ENCODE measurements at regions not wholly inside any gene's neighbourhood (a gene's known extent, or its start where the extent isn't known, plus 50 kb on each side); places are given as distances from the start of the nearest gene placed in this dataset.

DNA sequence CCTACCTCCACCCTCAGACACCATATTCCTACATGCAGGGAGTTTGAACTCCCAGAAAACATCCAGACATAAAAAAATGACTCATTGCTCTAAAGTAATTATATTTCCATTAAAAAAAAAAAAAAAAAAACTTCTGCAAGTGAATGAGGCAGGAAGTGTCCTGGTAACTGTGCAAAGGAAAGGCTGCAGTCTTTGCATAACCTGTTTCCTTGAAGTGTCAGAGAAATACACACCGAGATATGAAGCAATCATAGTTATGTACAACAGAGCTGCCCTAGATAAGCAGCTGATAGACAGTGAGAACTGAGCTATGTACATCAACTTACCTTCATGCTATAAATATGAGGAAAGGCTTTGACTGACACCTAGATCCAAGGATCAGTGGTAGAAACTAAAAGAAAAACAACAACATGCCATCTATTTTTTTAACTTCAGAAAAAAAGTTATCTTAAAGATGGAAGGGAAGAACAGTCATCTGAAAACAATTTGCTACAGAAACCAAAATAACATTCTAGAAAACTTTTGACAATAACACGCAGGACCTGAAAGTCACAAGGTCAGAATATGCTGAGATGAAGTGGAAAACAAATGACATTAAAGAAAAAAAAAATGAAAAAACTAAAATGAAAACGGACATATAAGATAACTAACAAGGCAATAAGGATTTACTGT, 263.2 kb downstream of the SEC23A start:
- no peak for DNase-seq

GRCh38 chr14:38838979-38839323, 264.1 kb downstream of the SEC23A start:
- DNase-seq, result no peak

- no peak for DNase-seq
Observed at GRCh38 chr14:38838049-38838978, 264.7 kb downstream of the SEC23A start.

- no peak for DNase-seq
Observed at GRCh38 chr14:38837343-38838048, 265.5 kb downstream of the SEC23A start.

GRCh38 chr14:38836539-38836938, 266.5 kb downstream of the SEC23A start:
- DNase-seq, result no peak

GRCh38 chr14:38835874-38836273, 267.2 kb downstream of the SEC23A start:
- DNase-seq, result no peak

GRCh38 chr14:38828183-38828827, 274.7 kb downstream of the SEC23A start:
- no peak for DNase-seq

- no peak for DNase-seq
Observed at GRCh38 chr14:38824706-38825105, 278.3 kb downstream of the SEC23A start.

GRCh38 chr14:38818555-38818954, 284.5 kb downstream of the SEC23A start:
- no peak for DNase-seq

DNA sequence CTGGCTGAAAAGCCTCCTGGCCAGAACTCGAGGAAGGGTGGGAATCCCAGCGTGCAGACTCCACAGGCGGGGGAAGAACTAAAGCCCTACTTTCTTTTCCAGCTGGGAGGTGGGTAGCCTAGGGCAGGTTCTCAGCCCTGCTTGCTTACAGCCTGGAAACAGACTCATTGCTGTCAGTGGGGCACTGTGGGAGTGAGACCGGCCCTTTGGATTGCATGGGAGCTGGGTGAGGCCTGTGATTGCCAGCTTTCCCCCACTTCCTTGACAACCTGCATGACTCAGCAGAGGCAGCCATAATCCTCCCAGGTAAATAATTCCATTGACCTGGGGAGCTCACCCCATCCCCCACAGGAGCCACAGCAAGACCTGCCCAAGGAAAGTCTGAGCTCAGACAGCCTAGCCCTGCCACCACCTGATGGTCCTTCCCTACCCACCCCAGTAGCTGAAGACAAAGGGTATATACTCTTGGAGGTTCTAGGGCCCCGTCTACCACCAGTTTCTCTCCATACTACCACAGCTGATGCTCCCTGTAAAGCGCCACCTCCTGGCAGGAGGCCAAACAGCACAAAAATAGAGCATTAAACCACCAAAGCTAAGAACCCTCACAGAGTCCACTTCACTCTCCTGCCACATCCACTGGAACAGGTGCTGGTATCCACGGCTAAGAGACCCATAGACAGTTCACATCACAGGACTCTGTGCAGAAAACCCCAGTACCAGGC, 294.1 kb downstream of the SEC23A start:
- no peak for DNase-seq

GRCh38 chr14:38799671-38800070, 303.4 kb downstream of the SEC23A start:
- no peak for DNase-seq

- DNase-seq, result no peak
Observed at GRCh38 chr14:38794677-38795076, 308.4 kb downstream of the SEC23A start.

GRCh38 chr14:38791862-38792261, 311.2 kb downstream of the SEC23A start:
- DNase-seq, result no peak

DNA sequence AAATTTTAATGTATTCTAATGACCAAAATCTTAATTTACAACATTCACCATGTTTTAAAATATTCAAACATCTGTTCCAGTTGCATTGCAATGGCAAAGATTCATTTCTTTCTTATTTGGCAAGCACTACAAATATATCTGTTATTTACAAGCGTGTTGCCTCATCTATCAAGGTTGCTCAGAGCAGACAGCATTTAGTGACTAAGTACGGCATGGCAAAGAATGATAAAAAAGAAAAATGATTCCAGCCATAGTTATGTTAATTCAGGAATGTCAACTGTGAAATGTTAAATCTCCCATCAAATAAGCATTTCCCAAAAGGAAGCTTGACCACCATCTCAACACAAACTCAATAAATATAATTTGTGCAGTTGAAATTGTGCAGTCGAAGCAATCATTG, 312.1 kb downstream of the SEC23A start:
- no peak for DNase-seq

DNA sequence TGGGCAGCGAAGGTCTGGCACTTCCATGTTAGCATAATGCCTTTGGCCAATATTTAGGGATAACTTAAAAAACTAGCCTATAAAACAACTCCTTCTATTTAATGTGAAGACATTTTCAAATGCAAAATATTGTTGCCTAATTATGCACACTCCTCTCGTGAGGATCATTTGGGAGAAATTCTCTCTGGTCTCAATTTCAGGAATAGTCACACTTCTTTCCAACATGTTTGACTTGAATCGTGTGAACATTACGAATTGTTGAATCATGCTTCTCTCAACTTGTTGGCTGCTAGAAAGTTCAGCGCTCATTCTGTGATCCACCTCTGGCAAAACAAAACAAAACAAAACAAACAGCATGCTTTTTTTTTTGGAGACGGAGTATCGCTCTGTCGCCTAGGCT, 313.2 kb downstream of the SEC23A start:
- DNase-seq, result no peak

DNA sequence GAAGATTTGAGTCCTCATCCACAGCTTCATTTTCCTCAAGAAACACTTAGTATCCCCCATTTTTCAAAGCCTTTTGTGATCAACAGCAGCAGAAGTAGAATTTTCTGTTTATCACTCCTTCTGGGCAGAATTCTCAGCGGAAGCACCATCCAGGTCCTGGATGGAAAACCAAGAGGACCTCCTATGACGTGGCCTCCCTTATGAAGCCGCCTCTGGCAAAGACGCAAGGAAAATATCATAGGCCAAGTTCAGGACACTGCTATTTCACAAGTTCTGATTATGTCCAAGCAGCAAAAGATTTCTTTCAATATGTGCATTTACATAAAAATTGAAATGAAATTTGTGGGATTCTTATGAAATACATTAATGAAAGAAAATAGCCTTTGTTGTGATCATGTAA, 315.0 kb downstream of the SEC23A start:
- no peak for DNase-seq

GRCh38 chr14:38786921-38787320, 316.1 kb downstream of the SEC23A start:
- DNase-seq, result no peak

- DNase-seq, result no peak
Observed at GRCh38 chr14:38777401-38777800, 325.6 kb downstream of the SEC23A start.

GRCh38 chr14:38775986-38776385, 327.0 kb downstream of the SEC23A start:
- no peak for DNase-seq

- DNase-seq, result no peak
Observed at GRCh38 chr14:38774162-38774561, 328.9 kb downstream of the SEC23A start.

DNA sequence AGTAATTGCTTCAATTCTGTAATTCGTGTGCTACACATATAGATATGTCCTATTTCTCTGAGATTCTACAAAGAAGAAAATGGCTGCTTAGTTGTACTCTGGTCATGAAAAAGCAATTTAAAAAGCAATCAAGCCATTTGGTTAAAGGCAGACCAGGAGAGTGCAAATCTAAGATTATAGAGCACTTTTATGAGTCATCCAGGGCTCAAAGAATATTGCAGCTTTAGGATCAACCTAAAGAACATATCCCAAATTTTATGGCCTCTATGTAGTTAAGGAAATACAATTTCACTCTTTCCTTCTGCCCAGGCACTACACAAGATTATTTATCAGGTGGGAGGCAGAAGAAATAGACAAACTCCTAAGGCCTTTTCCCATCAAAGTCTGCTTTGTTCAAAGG, 332.8 kb downstream of the SEC23A start:
- DNase-seq, result no peak

DNA sequence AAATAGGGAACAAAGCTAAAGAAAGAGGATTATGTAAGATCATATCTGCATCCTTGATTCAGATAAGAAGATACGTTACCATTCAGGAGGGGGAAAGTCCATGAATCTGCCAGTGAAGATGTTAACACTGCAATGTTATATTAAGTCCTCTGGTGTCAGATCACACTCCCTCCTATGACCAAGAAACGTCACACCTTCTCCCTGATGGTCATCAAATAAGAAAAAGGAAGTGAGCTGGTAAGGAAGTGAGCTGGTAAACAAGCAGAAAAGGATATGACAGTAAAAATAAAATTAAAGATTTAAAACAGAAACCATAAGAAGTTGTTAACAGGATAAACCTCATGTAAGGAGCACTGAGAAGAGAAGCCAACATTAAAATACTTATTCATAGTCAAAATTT, 340.2 kb downstream of the SEC23A start:
- no peak for DNase-seq

DNA sequence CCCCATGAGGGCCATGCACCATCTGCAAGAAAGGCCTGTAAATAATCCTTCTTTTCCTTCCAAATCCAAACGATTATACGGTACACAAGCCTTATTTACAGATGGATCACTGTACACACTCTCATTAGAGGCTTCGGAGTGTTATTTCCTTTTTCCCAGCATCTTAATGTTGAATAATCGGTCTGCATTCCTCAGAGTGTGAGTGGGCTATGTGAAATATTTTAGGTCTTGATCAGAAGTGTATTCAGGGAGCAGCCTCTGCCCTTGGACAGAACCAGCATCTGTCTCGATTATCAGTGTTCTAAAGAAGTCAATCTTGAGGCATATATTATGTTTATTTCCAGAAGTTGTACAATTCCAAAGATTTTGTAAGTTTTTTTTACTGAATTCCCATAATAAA, 340.6 kb downstream of the SEC23A start:
- DNase-seq, result no peak

All from NCI-H187 (cell line).